ENCODE measurements at regions not wholly inside any gene's neighbourhood (a gene's known extent, or its start where the extent isn't known, plus 50 kb on each side); places are given as distances from the start of the nearest gene placed in this dataset.

GRCh38 chr9:19598722-19599121 lies 189.9 kb downstream of the ACER2 start:
- Histone ChIP-seq H3K36me3 (replicated peaks in 1 of 2) (no peaks in the 10 kb centered on the region), H3K27me3 (no peaks in the 10 kb centered on the region), H3K9me3 (replicated peaks in 1 of 3) (no peaks in the 10 kb centered on the region), H3K27ac (no peak overlapping the region), H3K4me1 (replicated peaks in 1 of 2) (no peaks in the 10 kb centered on the region), H3K4me3 (no peak overlapping the region)
- WGBS, 4 donors, result 73 to 81% (median 76%) methylated on average over 2 of the region's 2 CpGs
- intact Hi-C loops (cut with DNase I), result no loop called here
- TF ChIP-seq CTCF (IDR thresholded peaks at IDR 0.05), result no peak
- TF ChIP-seq POLR2A (IDR thresholded peaks at IDR 0.05), result no peak
- no peak for DNase-seq

- DNase-seq, result no peak
- H3K27ac ChIP-seq, result no peak overlapping the region
- no peaks in the 10 kb centered on the region for H3K27me3 ChIP-seq
- H3K4me1 ChIP-seq (replicated peaks in 1 of 2), result no peaks in the 10 kb centered on the region
- H3K9me3 ChIP-seq (replicated peaks in 1 of 3), result no peaks in the 10 kb centered on the region
- no peaks in the 10 kb centered on the region for H3K36me3 ChIP-seq (replicated peaks in 1 of 2)
- no peak for TF ChIP-seq CTCF (IDR thresholded peaks at IDR 0.05)
- no peak for TF ChIP-seq POLR2A (IDR thresholded peaks at IDR 0.05)
- WGBS, 4 donors, result 54 to 60% (median 57%) methylated on average over 4 of the region's 4 CpGs
- no peak overlapping the region for H3K4me3 ChIP-seq
- intact Hi-C loops (cut with DNase I), result no loop called here
These were observed 188.4 kb downstream of the ACER2 start for GRCh38 chr9:19597176-19597575.

DNA sequence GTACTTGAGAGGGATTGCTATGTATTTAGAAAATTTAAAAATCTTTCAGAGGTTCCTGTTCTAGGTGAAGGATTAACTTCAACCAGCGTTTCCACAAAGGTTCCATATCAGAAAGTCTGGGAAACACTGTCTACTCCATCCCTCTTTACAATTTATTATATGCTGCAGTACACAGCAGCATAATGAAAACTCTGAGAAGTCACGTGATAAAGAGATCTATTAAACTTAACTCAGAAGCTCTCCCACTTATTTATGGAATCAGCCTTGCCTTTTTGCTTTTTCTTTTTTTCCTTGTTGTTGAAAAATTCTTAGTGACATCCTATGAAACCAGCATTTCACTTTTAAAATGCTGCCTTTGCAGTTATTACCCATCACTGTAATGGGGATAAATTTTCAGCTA lies 186.2 kb downstream of the ACER2 start:
- no peaks in the 10 kb centered on the region for H3K9me3 ChIP-seq (replicated peaks in 1 of 3)
- H3K27ac ChIP-seq, result no peak overlapping the region
- H3K4me3 ChIP-seq, result no peak overlapping the region
- 53 to 74% (median 57%) methylated on average over 2 of the region's 2 CpGs for WGBS, 4 donors
- intact Hi-C loops (cut with DNase I), result no loop called here
- no peaks in the 10 kb centered on the region for H3K4me1 ChIP-seq (replicated peaks in 1 of 2)
- H3K27me3 ChIP-seq, result no peaks in the 10 kb centered on the region
- no peak for TF ChIP-seq POLR2A (IDR thresholded peaks at IDR 0.05)
- TF ChIP-seq CTCF (IDR thresholded peaks at IDR 0.05), result no peak
- DNase-seq, result no peak
- no peaks in the 10 kb centered on the region for H3K36me3 ChIP-seq (replicated peaks in 1 of 2)

DNA sequence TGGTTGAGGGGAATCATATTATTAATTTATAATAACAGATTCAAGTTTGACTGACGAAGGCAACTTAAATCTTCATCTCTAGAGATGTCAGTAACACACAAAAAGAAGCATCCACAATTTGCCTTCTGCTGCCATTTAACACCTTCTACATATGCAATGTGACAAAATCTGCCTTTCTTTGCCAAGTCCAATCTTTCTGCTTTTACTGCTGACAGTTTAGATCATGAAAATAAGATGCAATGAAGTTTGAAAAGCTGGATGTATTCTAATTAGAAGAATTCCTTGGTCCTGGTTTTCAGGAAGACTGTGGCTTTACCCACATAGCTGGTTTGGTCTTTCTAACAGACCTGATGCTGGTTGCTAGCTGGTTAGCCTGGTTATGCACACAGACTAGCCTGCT lies 178.9 kb downstream of the ACER2 start:
- no peak for DNase-seq
- 75 to 89% (median 82%) methylated on average over 1 of the region's 1 CpG for WGBS, 4 donors
- no peaks in the 10 kb centered on the region for H3K27me3 ChIP-seq
- no peaks in the 10 kb centered on the region for H3K36me3 ChIP-seq (replicated peaks in 1 of 2)
- no peaks in the 10 kb centered on the region for H3K4me1 ChIP-seq (replicated peaks in 1 of 2)
- H3K9me3 ChIP-seq (replicated peaks in 1 of 3), result no peaks in the 10 kb centered on the region
- no peak overlapping the region for H3K4me3 ChIP-seq
- H3K27ac ChIP-seq, result no peak overlapping the region
- intact Hi-C loops (cut with DNase I), result no loop called here
- TF ChIP-seq CTCF (IDR thresholded peaks at IDR 0.05), result no peak
- no peak for TF ChIP-seq POLR2A (IDR thresholded peaks at IDR 0.05)
